Muscle layer of duodenum (tissue), 2 donors: ENCODE measurements at regions not wholly inside any gene's neighbourhood (a gene's known extent, or its start where the extent isn't known, plus 50 kb on each side); places are given as distances from the start of the nearest gene placed in this dataset.

ENCODE experiments used
- H3K27ac ChIP-seq: one replicate; pipeline ENCODE4 v1.7.0; 2013; ENCODE audit warnings: mild to moderate bottlenecking, low read length
- H3K27me3 ChIP-seq: one replicate; pipeline ENCODE4 v1.7.0; 2013; ENCODE audit warnings: low read depth, mild to moderate bottlenecking, control low read depth, low read length
- H3K36me3 ChIP-seq, 2 donors: one replicate each; pipeline ENCODE4 v1.7.0; 2013; ENCODE audit warnings: low read length in 2 of 2, control low read depth in 1 of 2, mild to moderate bottlenecking in 1 of 2; ENCODE audit not compliant: insufficient read depth in 2 of 2, control insufficient read depth in 1 of 2
- H3K4me1 ChIP-seq, 2 donors: one replicate each; pipeline ENCODE4 v1.7.0; 2013; ENCODE audit warnings: low read length in 2 of 2, mild to moderate bottlenecking in 2 of 2, control low read depth in 1 of 2, moderate library complexity in 1 of 2; ENCODE audit not compliant: insufficient read depth in 2 of 2, control insufficient read depth in 1 of 2
- H3K4me3 ChIP-seq, 2 donors: one replicate each; pipeline ENCODE4 v1.7.0; 2013; ENCODE audit warnings: low read length in 2 of 2, low read depth in 1 of 2, mild to moderate bottlenecking in 1 of 2
- H3K9me3 ChIP-seq, 2 donors: one replicate each; pipeline ENCODE4 v1.7.0; 2013; ENCODE audit warnings: low read length in 2 of 2, control low read depth in 1 of 2, mild to moderate bottlenecking in 1 of 2; ENCODE audit not compliant: control insufficient read depth in 1 of 2
- donor health status: healthy.

GRCh38 chr5:129405222-129405621 is 54.9 kb upstream of the ADAMTS19 start:
- Histone ChIP-seq H3K36me3 (no peaks in the 10 kb centered on the region), H3K27me3 (no peaks in the 10 kb centered on the region), H3K27ac (no peak overlapping the region), H3K4me3 (no peak overlapping the region), H3K9me3 (no peaks in the 10 kb centered on the region), H3K4me1 (no peaks in the 10 kb centered on the region)

- H3K4me1 ChIP-seq: no peaks in the 10 kb centered on the region
- no peaks in the 10 kb centered on the region for H3K9me3 ChIP-seq
- no peak overlapping the region for H3K27ac ChIP-seq
- no peaks in the 10 kb centered on the region for H3K36me3 ChIP-seq
- H3K27me3 ChIP-seq: no peaks in the 10 kb centered on the region
- no peak overlapping the region for H3K4me3 ChIP-seq
These were observed 53.7 kb upstream of the ADAMTS19 start for GRCh38 chr5:129406440-129406839.
